ENCODE measurements at regions not wholly inside any gene's neighbourhood (a gene's known extent, or its start where the extent isn't known, plus 50 kb on each side); places are given as distances from the start of the nearest gene placed in this dataset.
A peak's percentile ranks its signal among the peaks of the same experiment; 100 is the strongest.

DNA sequence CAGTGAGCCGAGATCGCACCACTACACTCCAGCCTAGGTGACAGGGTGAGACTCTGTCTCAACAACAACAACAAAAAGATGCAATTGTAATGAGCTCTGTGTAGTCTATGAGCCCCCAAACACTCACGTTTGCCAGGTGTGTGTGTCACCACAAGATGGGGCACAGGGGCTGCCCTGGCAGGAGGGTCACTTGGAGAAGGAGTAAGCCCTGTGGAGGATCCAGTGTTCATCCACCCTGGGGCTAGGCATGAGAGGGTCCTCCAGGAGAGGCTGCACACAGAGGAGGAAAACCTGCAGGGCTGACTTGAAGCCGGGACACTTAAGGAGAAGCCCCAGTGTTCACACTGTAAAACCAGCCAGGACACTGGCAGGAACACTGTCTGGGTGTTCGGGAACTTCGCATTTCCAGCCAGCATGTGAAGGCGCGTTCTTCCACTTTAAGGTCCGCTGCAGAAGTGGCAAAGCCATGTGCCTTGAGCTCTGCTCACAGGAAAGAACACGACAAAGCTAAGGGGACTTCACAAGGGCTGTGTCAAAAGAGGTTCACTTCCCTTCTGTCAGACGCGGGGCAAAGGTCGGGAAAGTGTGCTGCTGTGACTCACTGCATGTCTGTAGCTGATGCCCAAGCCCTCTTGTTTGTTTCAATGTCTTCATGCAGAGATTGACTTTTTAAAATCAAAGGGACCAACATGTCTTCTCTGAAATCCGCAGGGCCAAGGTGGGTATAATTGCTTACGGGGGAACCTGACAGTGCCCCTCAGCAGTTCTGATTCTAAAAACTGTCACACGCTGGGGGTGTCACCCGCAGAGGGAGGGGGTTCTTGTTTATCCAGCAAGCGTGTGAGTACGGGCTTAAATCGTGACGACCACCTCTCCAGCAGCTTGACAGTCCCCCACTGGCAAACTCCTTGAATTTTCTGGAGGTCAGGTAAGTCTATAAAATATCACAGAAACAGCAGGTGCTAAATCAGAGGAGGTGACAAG is 102.8 kb downstream of the RIPK4 start (continued):
- TF ChIP-seq, protein P1, sequence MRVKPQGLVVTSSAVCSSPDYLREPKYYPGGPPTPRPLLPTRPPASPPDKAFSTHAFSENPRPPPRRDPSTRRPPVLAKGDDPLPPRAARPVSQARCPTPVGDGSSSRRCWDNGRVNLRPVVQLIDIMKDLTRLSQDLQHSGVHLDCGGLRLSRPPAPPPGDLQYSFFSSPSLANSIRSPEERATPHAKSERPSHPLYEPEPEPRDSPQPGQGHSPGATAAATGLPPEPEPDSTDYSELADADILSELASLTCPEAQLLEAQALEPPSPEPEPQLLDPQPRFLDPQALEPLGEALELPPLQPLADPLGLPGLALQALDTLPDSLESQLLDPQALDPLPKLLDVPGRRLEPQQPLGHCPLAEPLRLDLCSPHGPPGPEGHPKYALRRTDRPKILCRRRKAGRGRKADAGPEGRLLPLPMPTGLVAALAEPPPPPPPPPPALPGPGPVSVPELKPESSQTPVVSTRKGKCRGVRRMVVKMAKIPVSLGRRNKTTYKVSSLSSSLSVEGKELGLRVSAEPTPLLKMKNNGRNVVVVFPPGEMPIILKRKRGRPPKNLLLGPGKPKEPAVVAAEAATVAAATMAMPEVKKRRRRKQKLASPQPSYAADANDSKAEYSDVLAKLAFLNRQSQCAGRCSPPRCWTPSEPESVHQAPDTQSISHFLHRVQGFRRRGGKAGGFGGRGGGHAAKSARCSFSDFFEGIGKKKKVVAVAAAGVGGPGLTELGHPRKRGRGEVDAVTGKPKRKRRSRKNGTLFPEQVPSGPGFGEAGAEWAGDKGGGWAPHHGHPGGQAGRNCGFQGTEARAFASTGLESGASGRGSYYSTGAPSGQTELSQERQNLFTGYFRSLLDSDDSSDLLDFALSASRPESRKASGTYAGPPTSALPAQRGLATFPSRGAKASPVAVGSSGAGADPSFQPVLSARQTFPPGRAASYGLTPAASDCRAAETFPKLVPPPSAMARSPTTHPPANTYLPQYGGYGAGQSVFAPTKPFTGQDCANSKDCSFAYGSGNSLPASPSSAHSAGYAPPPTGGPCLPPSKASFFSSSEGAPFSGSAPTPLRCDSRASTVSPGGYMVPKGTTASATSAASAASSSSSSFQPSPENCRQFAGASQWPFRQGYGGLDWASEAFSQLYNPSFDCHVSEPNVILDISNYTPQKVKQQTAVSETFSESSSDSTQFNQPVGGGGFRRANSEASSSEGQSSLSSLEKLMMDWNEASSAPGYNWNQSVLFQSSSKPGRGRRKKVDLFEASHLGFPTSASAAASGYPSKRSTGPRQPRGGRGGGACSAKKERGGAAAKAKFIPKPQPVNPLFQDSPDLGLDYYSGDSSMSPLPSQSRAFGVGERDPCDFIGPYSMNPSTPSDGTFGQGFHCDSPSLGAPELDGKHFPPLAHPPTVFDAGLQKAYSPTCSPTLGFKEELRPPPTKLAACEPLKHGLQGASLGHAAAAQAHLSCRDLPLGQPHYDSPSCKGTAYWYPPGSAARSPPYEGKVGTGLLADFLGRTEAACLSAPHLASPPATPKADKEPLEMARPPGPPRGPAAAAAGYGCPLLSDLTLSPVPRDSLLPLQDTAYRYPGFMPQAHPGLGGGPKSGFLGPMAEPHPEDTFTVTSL (CRISPR knock-in tag; IDR thresholded peaks at IDR 0.05; ENCODE audit: borderline replicate concordance): peak; percentile 62; the same call in 1 of the 2 replicates
- TF ChIP-seq BCL6 (CRISPR knock-in tag; IDR thresholded peaks at IDR 0.05): peak; percentile 56
- no peak for TF ChIP-seq ARHGAP35 (CRISPR knock-in tag; IDR thresholded peaks at IDR 0.05; ENCODE audit: borderline replicate concordance)
- peak; percentile 84 for TF ChIP-seq SAP130 (CRISPR knock-in tag; IDR thresholded peaks at IDR 0.05; ENCODE audit: low read depth)
- no peak for TF ChIP-seq JARID2 (CRISPR knock-in tag; IDR thresholded peaks at IDR 0.05; ENCODE audit: insufficient replicate concordance)
- TF ChIP-seq ZNF773 (CRISPR knock-in tag; IDR thresholded peaks at IDR 0.05; ENCODE audit: borderline replicate concordance): no peak
- no peak for TF ChIP-seq BRD4 (CRISPR knock-in tag; IDR thresholded peaks at IDR 0.05)
- no peak for TF ChIP-seq ZNF556 (CRISPR knock-in tag; IDR thresholded peaks at IDR 0.05; ENCODE audit: borderline replicate concordance)
- TF ChIP-seq ZNF790 (CRISPR knock-in tag; IDR thresholded peaks at IDR 0.05; ENCODE audit: borderline replicate concordance): no peak
- TF ChIP-seq, protein P2, sequence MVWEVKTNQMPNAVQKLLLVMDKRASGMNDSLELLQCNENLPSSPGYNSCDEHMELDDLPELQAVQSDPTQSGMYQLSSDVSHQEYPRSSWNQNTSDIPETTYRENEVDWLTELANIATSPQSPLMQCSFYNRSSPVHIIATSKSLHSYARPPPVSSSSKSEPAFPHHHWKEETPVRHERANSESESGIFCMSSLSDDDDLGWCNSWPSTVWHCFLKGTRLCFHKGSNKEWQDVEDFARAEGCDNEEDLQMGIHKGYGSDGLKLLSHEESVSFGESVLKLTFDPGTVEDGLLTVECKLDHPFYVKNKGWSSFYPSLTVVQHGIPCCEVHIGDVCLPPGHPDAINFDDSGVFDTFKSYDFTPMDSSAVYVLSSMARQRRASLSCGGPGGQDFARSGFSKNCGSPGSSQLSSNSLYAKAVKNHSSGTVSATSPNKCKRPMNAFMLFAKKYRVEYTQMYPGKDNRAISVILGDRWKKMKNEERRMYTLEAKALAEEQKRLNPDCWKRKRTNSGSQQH (CRISPR knock-in tag; IDR thresholded peaks at IDR 0.05; ENCODE audit: low read depth): no peak
- TF ChIP-seq, protein P3, sequence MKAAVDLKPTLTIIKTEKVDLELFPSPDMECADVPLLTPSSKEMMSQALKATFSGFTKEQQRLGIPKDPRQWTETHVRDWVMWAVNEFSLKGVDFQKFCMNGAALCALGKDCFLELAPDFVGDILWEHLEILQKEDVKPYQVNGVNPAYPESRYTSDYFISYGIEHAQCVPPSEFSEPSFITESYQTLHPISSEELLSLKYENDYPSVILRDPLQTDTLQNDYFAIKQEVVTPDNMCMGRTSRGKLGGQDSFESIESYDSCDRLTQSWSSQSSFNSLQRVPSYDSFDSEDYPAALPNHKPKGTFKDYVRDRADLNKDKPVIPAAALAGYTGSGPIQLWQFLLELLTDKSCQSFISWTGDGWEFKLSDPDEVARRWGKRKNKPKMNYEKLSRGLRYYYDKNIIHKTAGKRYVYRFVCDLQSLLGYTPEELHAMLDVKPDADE (CRISPR knock-in tag; IDR thresholded peaks at IDR 0.05): no peak
- no peak for TF ChIP-seq CBX1 (IDR thresholded peaks at IDR 0.05; ENCODE audit: low read depth)
- no peak for TF ChIP-seq KLF13 (CRISPR knock-in tag; IDR thresholded peaks at IDR 0.05)
- TF ChIP-seq EZH2 (conservative IDR thresholded peaks at IDR 0.05; ENCODE audit: low read depth, low read length): no peak
- TF ChIP-seq PHF21A (CRISPR knock-in tag; IDR thresholded peaks at IDR 0.05): no peak
- no peak for TF ChIP-seq RBM22 (optimal IDR thresholded peaks at IDR 0.05; ENCODE audit: low read length)
- no peak for TF ChIP-seq SOX13 (IDR thresholded peaks at IDR 0.05)
- peak in 1 of 2 experiments; percentile 23; a peak in 1 of 4 replicates for TF ChIP-seq SOX13 (CRISPR knock-in tag; conservative IDR thresholded peaks at IDR 0.05 in 1 of 2, IDR thresholded peaks at IDR 0.05 in 1 of 2)
- TF ChIP-seq DMAP1 (CRISPR knock-in tag; IDR thresholded peaks at IDR 0.05): no peak
- TF ChIP-seq BHLHE40 (IDR thresholded peaks at IDR 0.05; ENCODE audit: low read length): no peak
- no peak for TF ChIP-seq TBX3 (IDR thresholded peaks at IDR 0.05; ENCODE audit: borderline replicate concordance)
- no peak; the same call in 1 of the 2 replicates for TF ChIP-seq SMC3 (IDR thresholded peaks at IDR 0.05; ENCODE audit: low read length)
- peak; percentile 74; the same call in 1 of the 2 replicates for TF ChIP-seq GFI1 (CRISPR knock-in tag; IDR thresholded peaks at IDR 0.05; ENCODE audit: borderline replicate concordance)

Measured in HepG2 (cell line).